Upper lobe of left lung (tissue), 6 donors: ENCODE measurements at regions not wholly inside any gene's neighbourhood (a gene's known extent, or its start where the extent isn't known, plus 50 kb on each side); places are given as distances from the start of the nearest gene placed in this dataset.

ENCODE experiments used
- ATAC-seq, 2 donors: fragments of 200-7000 bp; cut with Tn5 transposase; one replicate each; pipeline ENCODE4 v1.9.1; 2022; ENCODE audit warnings: mild to moderate bottlenecking in 2 of 2, moderate library complexity in 2 of 2; ENCODE audit not compliant: low FRiP score in 2 of 2
- DNase-seq, 2 donors: peaks; one replicate each; pipeline ENCODE4 v3.0.0-alpha.2; 2019 to 2020
- H3K27ac ChIP-seq, 4 donors: fragments of 200-600 bp; sonication (generic); one replicate each; pipeline ENCODE4 v1.5.1; 2016 to 2019
- H3K27me3 ChIP-seq, 4 donors: fragments of 200-600 bp; sonication (generic); one replicate each; pipeline ENCODE4 v1.5.1; 2017 to 2019
- H3K36me3 ChIP-seq, 4 donors: fragments of 200-600 bp; sonication (generic); one replicate each; pipeline ENCODE4 v1.5.1; 2016 to 2019
- H3K4me1 ChIP-seq, 4 donors: fragments of 200-600 bp; sonication (generic); one replicate each; pipeline ENCODE4 v1.5.1; 2018 to 2019
- H3K4me3 ChIP-seq, 4 donors: fragments of 200-600 bp; sonication (generic); one replicate each; pipeline ENCODE4 v1.5.1; 2017 to 2019; ENCODE audit warnings: mild to moderate bottlenecking in 2 of 4, moderate library complexity in 1 of 4
- H3K9me3 ChIP-seq, 4 donors: fragments of 200-600 bp; sonication (generic); one replicate each; pipeline ENCODE4 v1.5.1; 2018 to 2019
- EP300 ChIP-seq, 4 donors: sonication (generic); formaldehyde crosslinking; IDR thresholded peaks; one replicate each; pipeline ENCODE4 v1.5.1; 2017; ENCODE audit warnings: antibody characterized with exemption in 4 of 4, control low read depth in 2 of 4
- POLR2A ChIP-seq, 4 donors: fragments of 450-650 bp; IDR thresholded peaks; one replicate each; pipeline ENCODE4 v1.5.1; 2016 to 2017; ENCODE audit warnings: antibody characterized with exemption in 4 of 4, mild to moderate bottlenecking in 2 of 4
- POLR2AphosphoS5 ChIP-seq, 2 donors: sonication (generic); formaldehyde crosslinking; IDR thresholded peaks; one replicate each; pipeline ENCODE4 v1.5.1; 2017; ENCODE audit warnings: antibody characterized with exemption in 2 of 2
- WGBS, 2 donors: methylation state at CpG; one replicate each; pipeline ENCODE4 v1.1.5; 2017 to 2018; 5-methylcytosine and 5-hydroxymethylcytosine counted together
- TF ChIP-seq, protein P1 (sequence below), 6 experiments: fragments of 450-650 bp in 4 of 6; fragments of 200-600 bp in 2 of 6; sonication (generic) in 2 of 6; IDR thresholded peaks; one replicate each; pipeline ENCODE4 v1.5.1; 2016 to 2019; ENCODE audit warnings: antibody characterized with exemption in 6 of 6
- donor health status: DM: no; HTN: no; CAD: no; lungs with moderate emphysema.
- donor health status: DM: no; HTN: yes; CAD: no; lungs with severe emphysema.

GRCh38 chrX:63441717-63442116 lies 90.6 kb upstream of the SPIN4 start:
- DNase-seq, result no peak
- ATAC-seq, result no peak
- no peak overlapping the region for H3K4me3 ChIP-seq
- WGBS, 2 donors, result 72 to 83% methylated on average over 1 to 2 of the region's 2 CpGs
- TF ChIP-seq, protein P1, sequence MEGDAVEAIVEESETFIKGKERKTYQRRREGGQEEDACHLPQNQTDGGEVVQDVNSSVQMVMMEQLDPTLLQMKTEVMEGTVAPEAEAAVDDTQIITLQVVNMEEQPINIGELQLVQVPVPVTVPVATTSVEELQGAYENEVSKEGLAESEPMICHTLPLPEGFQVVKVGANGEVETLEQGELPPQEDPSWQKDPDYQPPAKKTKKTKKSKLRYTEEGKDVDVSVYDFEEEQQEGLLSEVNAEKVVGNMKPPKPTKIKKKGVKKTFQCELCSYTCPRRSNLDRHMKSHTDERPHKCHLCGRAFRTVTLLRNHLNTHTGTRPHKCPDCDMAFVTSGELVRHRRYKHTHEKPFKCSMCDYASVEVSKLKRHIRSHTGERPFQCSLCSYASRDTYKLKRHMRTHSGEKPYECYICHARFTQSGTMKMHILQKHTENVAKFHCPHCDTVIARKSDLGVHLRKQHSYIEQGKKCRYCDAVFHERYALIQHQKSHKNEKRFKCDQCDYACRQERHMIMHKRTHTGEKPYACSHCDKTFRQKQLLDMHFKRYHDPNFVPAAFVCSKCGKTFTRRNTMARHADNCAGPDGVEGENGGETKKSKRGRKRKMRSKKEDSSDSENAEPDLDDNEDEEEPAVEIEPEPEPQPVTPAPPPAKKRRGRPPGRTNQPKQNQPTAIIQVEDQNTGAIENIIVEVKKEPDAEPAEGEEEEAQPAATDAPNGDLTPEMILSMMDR (IDR thresholded peaks at IDR 0.05), result no peak
- TF ChIP-seq POLR2A (IDR thresholded peaks at IDR 0.05), result no peak
- no peak for TF ChIP-seq EP300 (IDR thresholded peaks at IDR 0.05)
- no peak for TF ChIP-seq POLR2AphosphoS5 (IDR thresholded peaks at IDR 0.05)
- H3K36me3 ChIP-seq, result no peaks in the 10 kb centered on the region
- H3K27me3 ChIP-seq, result no peaks in the 10 kb centered on the region
- no peak overlapping the region for H3K27ac ChIP-seq
- no peaks in the 10 kb centered on the region for H3K4me1 ChIP-seq
- peaks cover 0 to 4% (median 0%) of the 10 kb centered on the region in 4 donors for H3K9me3 ChIP-seq

DNA sequence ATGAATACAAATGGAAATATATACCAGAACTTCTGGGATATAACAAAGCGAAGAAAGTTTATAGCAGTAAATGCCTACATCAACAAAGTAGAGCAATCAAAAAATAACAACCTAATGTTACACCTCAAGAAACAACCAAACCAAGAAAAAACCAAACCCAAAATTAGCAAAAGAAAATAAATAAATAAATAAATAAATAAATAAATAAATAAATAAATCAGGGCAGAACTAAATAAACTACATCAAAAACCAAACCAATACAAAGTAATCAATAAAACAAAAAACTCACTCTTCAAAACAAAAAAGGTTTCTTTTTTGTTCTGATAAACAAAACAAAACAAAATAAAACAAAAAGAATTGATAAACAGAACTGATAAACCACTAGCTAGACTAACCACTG lies 88.4 kb upstream of the SPIN4 start:
- no peak for ATAC-seq
- no peaks in the 10 kb centered on the region for H3K9me3 ChIP-seq
- H3K27me3 ChIP-seq, result no peaks in the 10 kb centered on the region
- H3K36me3 ChIP-seq, result no peaks in the 10 kb centered on the region
- DNase-seq, result no peak
- TF ChIP-seq EP300 (IDR thresholded peaks at IDR 0.05), result no peak
- H3K4me3 ChIP-seq, result no peak overlapping the region
- H3K4me1 ChIP-seq, result no peaks in the 10 kb centered on the region
- no peak overlapping the region for H3K27ac ChIP-seq
- 100% methylated on average over 1 of the region's 1 CpG for WGBS, 2 donors

GRCh38 chrX:63436865-63437264 lies 85.7 kb upstream of the SPIN4 start:
- WGBS, 2 donors, result 94 to 100% methylated on average over 1 of the region's 1 CpG
- no peak overlapping the region for H3K4me3 ChIP-seq
- H3K9me3 ChIP-seq, result no peaks in the 10 kb centered on the region
- H3K36me3 ChIP-seq, result no peaks in the 10 kb centered on the region
- ATAC-seq (no peak), DNase-seq (no peak)
- no peaks in the 10 kb centered on the region for H3K4me1 ChIP-seq
- no peaks in the 10 kb centered on the region for H3K27me3 ChIP-seq
- TF ChIP-seq POLR2AphosphoS5 (IDR thresholded peaks at IDR 0.05), result no peak
- no peak for TF ChIP-seq EP300 (IDR thresholded peaks at IDR 0.05)
- no peak for TF ChIP-seq POLR2A (IDR thresholded peaks at IDR 0.05)
- TF ChIP-seq, protein P1 (IDR thresholded peaks at IDR 0.05), result no peak
- H3K27ac ChIP-seq, result no peak overlapping the region

DNA sequence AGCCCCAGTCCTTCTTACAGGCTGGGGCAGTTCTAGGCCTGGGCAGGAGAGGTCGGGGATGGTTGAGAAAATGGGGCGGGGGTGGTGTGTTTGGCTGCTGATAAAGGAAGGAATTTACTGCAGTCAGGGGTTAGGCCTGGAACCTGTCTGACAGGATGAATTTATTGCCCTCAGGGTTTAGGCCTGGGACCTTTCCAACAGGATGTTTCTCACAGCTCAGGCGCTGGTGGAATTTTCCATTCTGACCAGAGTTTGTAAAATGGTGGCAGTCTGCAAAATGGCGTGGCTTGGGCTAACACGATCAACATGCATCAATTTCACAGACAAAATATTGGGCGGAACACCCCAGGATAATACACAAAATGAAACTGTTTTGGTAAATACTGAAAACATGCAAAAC lies 83.5 kb upstream of the SPIN4 start:
- Histone ChIP-seq H3K9me3 (no peaks in the 10 kb centered on the region), H3K4me1 (no peaks in the 10 kb centered on the region), H3K27me3 (no peaks in the 10 kb centered on the region), H3K27ac (no peak overlapping the region), H3K4me3 (no peak overlapping the region), H3K36me3 (peaks cover 0 to 3% (median 0%) of the 10 kb centered on the region in 4 donors)
- ATAC-seq, result no peak
- TF ChIP-seq POLR2A (IDR thresholded peaks at IDR 0.05) (no peak), POLR2AphosphoS5 (IDR thresholded peaks at IDR 0.05) (no peak), EP300 (IDR thresholded peaks at IDR 0.05) (no peak)
- TF ChIP-seq, protein P1 (IDR thresholded peaks at IDR 0.05), result no peak
- WGBS, 2 donors, result 74% methylated on average over 6 of the region's 6 CpGs
- no peak for DNase-seq

- ATAC-seq (no peak), DNase-seq (no peak)
- Histone ChIP-seq H3K4me1 (no peaks in the 10 kb centered on the region), H3K36me3 (peaks cover 0 to 4% (median 0%) of the 10 kb centered on the region in 4 donors), H3K27me3 (no peaks in the 10 kb centered on the region), H3K9me3 (no peaks in the 10 kb centered on the region), H3K27ac (no peak overlapping the region), H3K4me3 (no peak overlapping the region)
- 91 to 96% methylated on average over 10 of the region's 10 CpGs for WGBS, 2 donors
- TF ChIP-seq, protein P1 (IDR thresholded peaks at IDR 0.05), result no peak
- TF ChIP-seq POLR2AphosphoS5 (IDR thresholded peaks at IDR 0.05) (no peak), EP300 (IDR thresholded peaks at IDR 0.05) (no peak), POLR2A (IDR thresholded peaks at IDR 0.05) (no peak)
These were observed 83.1 kb upstream of the SPIN4 start for GRCh38 chrX:63434206-63434605.
